ENCODE measurements at regions not wholly inside any gene's neighbourhood (a gene's known extent, or its start where the extent isn't known, plus 50 kb on each side); places are given as distances from the start of the nearest gene placed in this dataset.

DNA sequence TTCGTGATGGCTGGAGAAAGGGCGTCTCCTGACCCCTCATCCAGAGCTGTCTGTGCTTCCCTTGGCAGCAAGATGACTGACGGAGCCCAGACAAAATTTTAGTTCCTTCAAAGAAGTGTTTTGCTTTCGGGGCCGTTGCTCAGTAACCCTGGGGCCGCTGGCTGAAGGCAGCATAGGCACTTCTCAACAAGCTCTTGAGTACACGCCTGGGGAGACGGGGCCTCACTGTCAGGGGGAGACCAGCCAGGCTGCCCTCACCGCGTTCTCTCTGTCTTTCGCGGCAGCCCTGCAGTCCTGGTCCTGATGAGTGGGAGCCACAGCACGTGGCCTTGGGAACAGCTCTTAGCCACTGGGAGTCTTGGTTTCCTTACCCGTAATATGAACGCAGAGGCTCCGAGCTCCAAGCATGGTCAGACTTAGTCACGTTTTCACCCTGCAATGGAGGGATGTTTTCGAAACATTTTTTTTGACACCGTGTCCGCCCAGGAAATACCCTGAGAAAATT, 86.0 kb downstream of the IRF8 start:
- peaks cover 0 to 94% (median 19%) of the 10 kb centered on the region in 5 experiments for H3K27me3 ChIP-seq (replicated peaks in 2 of 5; ENCODE audit: control insufficient read depth in 4 of 5, insufficient read depth in 5 of 5, low read length in 4 of 5)
- no peak overlapping the region for H3K4me3 ChIP-seq (ENCODE audit: control insufficient read depth in 1 of 7, extremely low read depth in 1 of 7, insufficient read depth in 4 of 7, low read depth in 2 of 7, low read length in 6 of 7)
- peaks cover 9 to 45% (median 36%) of the 10 kb centered on the region in 4 experiments for H3K4me1 ChIP-seq (ENCODE audit: control extremely low read depth in 1 of 4, control insufficient read depth in 4 of 4, insufficient read depth in 4 of 4, low read length in 3 of 4)
- H3K36me3 ChIP-seq (ENCODE audit: control insufficient read depth in 4 of 4, insufficient read depth in 4 of 4, low read length in 3 of 4): no peaks in the 10 kb centered on the region
- ChIA-PET POLR2A (no interaction called here), CTCF (interaction anchor here (0.7 to 11.0 kb wide), 5 partner anchors 9 to 185 kb away, joined by 3 to 210 read pairs (median 4); no protein-coding TSS in a partner anchor)
- DNase-seq: peak in 2 of 3 donors; percentile 66
- WGBS (ENCODE audit: insufficient coverage): 47% methylated on average over 16 of the region's 20 CpGs
- no peak overlapping the region for H3K27ac ChIP-seq (ENCODE audit: insufficient read depth in 1 of 2, low read depth in 1 of 2, low read length in 2 of 2, poor library complexity in 1 of 2, severe bottlenecking in 2 of 2)
- no peaks in the 10 kb centered on the region for H3K9me3 ChIP-seq (ENCODE audit: control extremely low read depth in 1 of 5, control insufficient read depth in 4 of 5, insufficient read depth in 2 of 5, low read depth in 1 of 5, low read length in 4 of 5)

DNA sequence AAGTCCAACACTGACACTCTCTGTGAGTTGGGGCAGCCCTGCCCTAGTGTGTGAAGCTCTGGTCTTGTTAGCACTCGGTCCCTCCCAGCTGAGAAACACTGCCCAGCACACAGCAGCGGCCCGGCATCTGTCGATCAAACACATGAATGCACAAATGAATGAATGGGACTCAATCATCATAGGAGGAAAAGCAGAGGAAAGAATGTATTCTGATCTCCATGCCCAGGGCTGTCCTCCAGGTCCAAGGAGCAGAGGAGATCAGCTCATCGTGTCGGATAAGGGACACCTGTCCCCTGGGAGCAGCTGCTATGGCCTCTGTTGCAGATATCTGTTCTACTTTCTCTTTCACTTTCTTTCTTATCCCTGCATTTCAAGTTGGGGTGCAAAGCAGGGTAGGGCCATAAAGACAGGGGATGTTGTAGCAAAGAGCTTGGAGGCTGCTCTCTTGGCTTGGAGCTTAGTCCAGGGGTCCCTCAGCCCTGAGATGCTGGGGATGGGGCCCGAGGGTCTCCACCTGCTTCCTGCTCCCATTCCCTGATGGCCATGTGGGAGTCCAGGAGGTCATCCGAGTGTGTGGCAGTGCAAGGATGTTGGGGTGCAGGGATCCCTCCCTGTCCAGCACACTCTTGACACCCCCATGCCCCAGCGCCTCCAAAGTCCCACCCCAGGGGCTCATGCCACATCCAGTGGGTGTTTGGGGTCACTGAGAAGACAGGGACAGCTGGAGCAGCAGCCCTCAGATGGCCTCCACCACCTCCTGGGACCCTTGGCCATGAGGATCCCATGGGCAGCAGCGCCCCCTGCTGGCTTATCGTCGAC, 88.2 kb downstream of the IRF8 start:
- DNase-seq: peak in 2 of 3 donors; percentile 28 to 45
- 93% methylated on average over 8 of the region's 12 CpGs for WGBS (ENCODE audit: insufficient coverage)
- H3K9me3 ChIP-seq (ENCODE audit: control extremely low read depth in 1 of 5, control insufficient read depth in 4 of 5, insufficient read depth in 2 of 5, low read depth in 1 of 5, low read length in 4 of 5): no peaks in the 10 kb centered on the region
- H3K4me3 ChIP-seq (ENCODE audit: control insufficient read depth in 1 of 7, extremely low read depth in 1 of 7, insufficient read depth in 4 of 7, low read depth in 2 of 7, low read length in 6 of 7): no peak overlapping the region
- H3K27ac ChIP-seq (ENCODE audit: insufficient read depth in 1 of 2, low read depth in 1 of 2, low read length in 2 of 2, poor library complexity in 1 of 2, severe bottlenecking in 2 of 2): no peak overlapping the region
- POLR2A ChIA-PET: no interaction called here
- CTCF ChIA-PET: interaction anchor here (0.7 to 11.0 kb wide), 17 partner anchors 11 to 187 kb away, joined by 3 to 210 read pairs (median 3); no protein-coding TSS in a partner anchor
- no peaks in the 10 kb centered on the region for H3K36me3 ChIP-seq (ENCODE audit: control insufficient read depth in 4 of 4, insufficient read depth in 4 of 4, low read length in 3 of 4)
- peaks cover 0 to 76% (median 16%) of the 10 kb centered on the region in 5 experiments for H3K27me3 ChIP-seq (replicated peaks in 2 of 5; ENCODE audit: control insufficient read depth in 4 of 5, insufficient read depth in 5 of 5, low read length in 4 of 5)
- H3K4me1 ChIP-seq (ENCODE audit: control extremely low read depth in 1 of 4, control insufficient read depth in 4 of 4, insufficient read depth in 4 of 4, low read length in 3 of 4): peaks cover 9 to 41% (median 33%) of the 10 kb centered on the region in 4 experiments

DNA sequence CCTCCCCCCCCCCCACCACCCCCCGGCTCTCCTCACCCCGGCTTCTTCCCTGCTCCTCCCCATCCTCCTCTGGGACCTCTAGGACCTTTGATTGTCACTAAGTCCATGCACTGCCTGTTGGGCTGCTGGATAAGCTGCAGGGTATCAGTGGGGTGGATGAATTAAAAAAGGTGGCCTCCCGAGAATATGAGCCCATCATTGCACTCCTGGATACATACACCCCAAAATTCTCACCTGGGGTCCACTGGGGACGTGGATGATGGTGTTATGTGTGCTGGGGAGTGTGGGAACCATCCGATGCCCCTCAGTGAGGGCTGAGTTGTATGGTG, 88.8 kb downstream of the IRF8 start:
- POLR2A ChIA-PET: no interaction called here
- Histone ChIP-seq H3K4me1 (ENCODE audit: control extremely low read depth in 1 of 4, control insufficient read depth in 4 of 4, insufficient read depth in 4 of 4, low read length in 3 of 4) (peaks cover 9 to 36% (median 27%) of the 10 kb centered on the region in 4 experiments), H3K27me3 (replicated peaks in 2 of 5; ENCODE audit: control insufficient read depth in 4 of 5, insufficient read depth in 5 of 5, low read length in 4 of 5) (peaks cover 0 to 72% (median 16%) of the 10 kb centered on the region in 5 experiments), H3K9me3 (ENCODE audit: control extremely low read depth in 1 of 5, control insufficient read depth in 4 of 5, insufficient read depth in 2 of 5, low read depth in 1 of 5, low read length in 4 of 5) (no peaks in the 10 kb centered on the region), H3K27ac (ENCODE audit: insufficient read depth in 1 of 2, low read depth in 1 of 2, low read length in 2 of 2, poor library complexity in 1 of 2, severe bottlenecking in 2 of 2) (no peak overlapping the region), H3K36me3 (ENCODE audit: control insufficient read depth in 4 of 4, insufficient read depth in 4 of 4, low read length in 3 of 4) (no peaks in the 10 kb centered on the region), H3K4me3 (ENCODE audit: control insufficient read depth in 1 of 7, extremely low read depth in 1 of 7, insufficient read depth in 4 of 7, low read depth in 2 of 7, low read length in 6 of 7) (no peak overlapping the region)
- CTCF ChIA-PET: interaction anchor here (0.6 to 11.0 kb wide), 8 partner anchors 11 to 302 kb away, joined by 3 to 210 read pairs (median 8); no protein-coding TSS in a partner anchor
- no peak for DNase-seq
- WGBS (ENCODE audit: insufficient coverage): no CpG with 5 or more reads among the region's 5 CpGs

DNA sequence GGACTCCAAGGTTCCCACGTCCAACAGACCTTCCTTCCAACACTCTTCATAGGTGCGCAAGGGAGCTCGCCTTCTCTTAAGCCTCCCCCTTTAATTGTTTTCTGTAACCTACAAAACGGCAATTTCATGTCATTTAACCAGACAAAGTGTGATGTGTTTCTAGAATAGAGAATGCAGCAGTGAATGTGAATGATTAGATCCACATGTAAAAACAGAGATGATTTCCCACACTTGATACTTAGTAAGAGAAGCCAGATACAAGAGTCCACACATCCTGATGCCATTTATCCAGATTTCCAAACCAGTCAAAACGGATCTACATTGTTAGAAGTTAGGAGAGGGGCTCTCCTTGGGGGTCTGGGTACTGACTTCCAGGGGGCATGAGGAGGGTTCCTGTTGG, 89.3 kb downstream of the IRF8 start:
- H3K27me3 ChIP-seq (replicated peaks in 2 of 5; ENCODE audit: control insufficient read depth in 4 of 5, insufficient read depth in 5 of 5, low read length in 4 of 5): peaks cover 0 to 66% (median 16%) of the 10 kb centered on the region in 5 experiments
- CTCF ChIA-PET: interaction anchor here (0.6 to 11.0 kb wide), 7 partner anchors 10 to 303 kb away, joined by 3 to 210 read pairs (median 4); no protein-coding TSS in a partner anchor
- no peak overlapping the region for H3K27ac ChIP-seq (ENCODE audit: insufficient read depth in 1 of 2, low read depth in 1 of 2, low read length in 2 of 2, poor library complexity in 1 of 2, severe bottlenecking in 2 of 2)
- H3K36me3 ChIP-seq (ENCODE audit: control insufficient read depth in 4 of 4, insufficient read depth in 4 of 4, low read length in 3 of 4): no peaks in the 10 kb centered on the region
- WGBS (ENCODE audit: insufficient coverage): 86% methylated on average over 1 of the region's 5 CpGs
- POLR2A ChIA-PET: no interaction called here
- no peaks in the 10 kb centered on the region for H3K9me3 ChIP-seq (ENCODE audit: control extremely low read depth in 1 of 5, control insufficient read depth in 4 of 5, insufficient read depth in 2 of 5, low read depth in 1 of 5, low read length in 4 of 5)
- DNase-seq: no peak
- peaks cover 9 to 30% (median 21%) of the 10 kb centered on the region in 4 experiments for H3K4me1 ChIP-seq (ENCODE audit: control extremely low read depth in 1 of 4, control insufficient read depth in 4 of 4, insufficient read depth in 4 of 4, low read length in 3 of 4)
- no peak overlapping the region for H3K4me3 ChIP-seq (ENCODE audit: control insufficient read depth in 1 of 7, extremely low read depth in 1 of 7, insufficient read depth in 4 of 7, low read depth in 2 of 7, low read length in 6 of 7)

DNA sequence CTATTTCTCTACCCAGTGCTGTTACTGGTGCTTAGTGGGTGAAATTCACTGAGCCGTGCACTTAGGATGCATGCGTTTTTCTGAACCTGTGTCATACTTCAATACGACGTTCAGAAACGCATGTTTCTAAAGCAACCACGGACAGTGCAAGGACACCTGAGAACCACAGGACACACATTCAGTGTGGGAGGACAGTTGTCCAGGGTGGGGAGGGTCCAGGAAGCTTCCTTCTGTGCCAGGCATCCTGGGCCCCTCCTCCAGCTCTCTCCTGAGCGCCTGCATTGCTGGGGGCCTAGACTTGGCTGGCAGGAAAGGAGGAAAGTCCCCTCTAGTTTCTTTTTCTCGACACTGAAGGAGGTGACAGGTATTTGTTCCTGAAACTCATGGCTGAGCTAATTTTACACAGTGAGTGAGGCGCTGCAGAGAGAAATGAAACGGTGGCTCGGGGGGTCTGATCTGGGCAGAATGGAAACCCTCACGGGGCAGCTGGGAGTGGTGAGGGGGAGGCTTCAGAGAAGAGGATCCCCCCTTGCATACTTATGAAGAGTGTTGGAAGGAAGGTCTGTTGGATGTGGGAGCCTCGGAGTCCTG, 89.9 kb downstream of the IRF8 start:
- Histone ChIP-seq H3K27ac (ENCODE audit: insufficient read depth in 1 of 2, low read depth in 1 of 2, low read length in 2 of 2, poor library complexity in 1 of 2, severe bottlenecking in 2 of 2) (no peak overlapping the region), H3K4me1 (ENCODE audit: control extremely low read depth in 1 of 4, control insufficient read depth in 4 of 4, insufficient read depth in 4 of 4, low read length in 3 of 4) (peaks cover 9 to 25% (median 16%) of the 10 kb centered on the region in 4 experiments), H3K9me3 (ENCODE audit: control extremely low read depth in 1 of 5, control insufficient read depth in 4 of 5, insufficient read depth in 2 of 5, low read depth in 1 of 5, low read length in 4 of 5) (no peaks in the 10 kb centered on the region), H3K36me3 (ENCODE audit: control insufficient read depth in 4 of 4, insufficient read depth in 4 of 4, low read length in 3 of 4) (no peaks in the 10 kb centered on the region), H3K4me3 (ENCODE audit: control insufficient read depth in 1 of 7, extremely low read depth in 1 of 7, insufficient read depth in 4 of 7, low read depth in 2 of 7, low read length in 6 of 7) (no peak overlapping the region), H3K27me3 (replicated peaks in 2 of 5; ENCODE audit: control insufficient read depth in 4 of 5, insufficient read depth in 5 of 5, low read length in 4 of 5) (peaks cover 0 to 61% (median 16%) of the 10 kb centered on the region in 5 experiments)
- no peak for DNase-seq
- ChIA-PET POLR2A (no interaction called here), CTCF (interaction anchor here (0.8 to 11.0 kb wide), 8 partner anchors 9 to 174 kb away, joined by 3 to 210 read pairs (median 4); no protein-coding TSS in a partner anchor)
- WGBS (ENCODE audit: insufficient coverage): 56% methylated on average over 6 of the region's 13 CpGs

DNA sequence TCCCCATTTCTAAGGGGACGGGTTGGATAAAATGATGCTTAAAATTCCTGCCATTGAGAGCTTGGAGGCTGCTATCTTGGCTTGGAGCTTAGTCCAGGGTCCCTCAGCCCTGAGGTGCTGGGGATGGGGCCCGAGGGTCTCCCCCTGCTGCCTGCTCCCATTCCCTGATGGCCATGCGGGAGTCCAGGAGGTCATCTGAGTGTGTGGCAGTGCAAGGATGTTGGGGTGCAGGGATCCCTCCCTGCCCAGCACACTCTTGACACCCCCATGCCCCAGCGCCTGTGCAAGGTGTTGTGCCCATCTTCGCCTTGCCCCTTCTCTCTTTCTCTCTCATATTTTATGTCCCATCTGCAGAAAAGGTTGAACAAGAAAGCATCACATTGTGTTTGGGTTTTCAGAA, 90.4 kb downstream of the IRF8 start:
- Histone ChIP-seq H3K9me3 (ENCODE audit: control extremely low read depth in 1 of 5, control insufficient read depth in 4 of 5, insufficient read depth in 2 of 5, low read depth in 1 of 5, low read length in 4 of 5) (no peaks in the 10 kb centered on the region), H3K27ac (ENCODE audit: insufficient read depth in 1 of 2, low read depth in 1 of 2, low read length in 2 of 2, poor library complexity in 1 of 2, severe bottlenecking in 2 of 2) (no peak overlapping the region), H3K4me1 (ENCODE audit: control extremely low read depth in 1 of 4, control insufficient read depth in 4 of 4, insufficient read depth in 4 of 4, low read length in 3 of 4) (peaks cover 6 to 19% (median 11%) of the 10 kb centered on the region in 4 experiments), H3K27me3 (replicated peaks in 2 of 5; ENCODE audit: control insufficient read depth in 4 of 5, insufficient read depth in 5 of 5, low read length in 4 of 5) (peaks cover 0 to 55% (median 12%) of the 10 kb centered on the region in 5 experiments), H3K4me3 (ENCODE audit: control insufficient read depth in 1 of 7, extremely low read depth in 1 of 7, insufficient read depth in 4 of 7, low read depth in 2 of 7, low read length in 6 of 7) (no peak overlapping the region), H3K36me3 (ENCODE audit: control insufficient read depth in 4 of 4, insufficient read depth in 4 of 4, low read length in 3 of 4) (no peaks in the 10 kb centered on the region)
- ChIA-PET CTCF (interaction anchor here (0.8 to 11.0 kb wide), 9 partner anchors 9 to 175 kb away, joined by 3 to 210 read pairs (median 3); no protein-coding TSS in a partner anchor), POLR2A (no interaction called here)
- WGBS (ENCODE audit: insufficient coverage): 96% methylated on average over 5 of the region's 5 CpGs
- no peak for DNase-seq
